H1 (cell line): ENCODE measurements at regions not wholly inside any gene's neighbourhood (a gene's known extent, or its start where the extent isn't known, plus 50 kb on each side); places are given as distances from the start of the nearest gene placed in this dataset.

ENCODE experiments used
- CTCF ChIA-PET: fragments of 300-600 bp; sonication (Branson Sonifier 250); formaldehyde crosslinking; loops from one replicate; lab custom pipeline; 2021; ENCODE audit not compliant: partially characterized antibody; lab: Charles Lee
- POLR2A ChIA-PET: fragments of 300-600 bp; sonication (Branson Sonifier 250); formaldehyde crosslinking; loops from one replicate; lab custom pipeline; 2021; ENCODE audit warnings: inconsistent platforms; ENCODE audit not compliant: partially characterized antibody; lab: Charles Lee
- DNase-seq, 2 experiments: peaks; one replicate each; pipeline versions ENCODE4 v3.0.0 to v3.0.0-alpha.2; 2010 to 2022; ENCODE audit warnings: low spot score in 2 of 2, low read depth in 1 of 2, mixed read lengths in 1 of 2
- FAIRE-seq: peaks from 2 replicates; lab custom pipeline; 2011; peaks lifted over from hg19 to GRCh38; lab: Jason Lieb, UNC
- H2AFZ ChIP-seq: 2 replicates; pipeline ENCODE4 v1.8.1; 2012; ENCODE audit warnings: low read length, inconsistent platforms
- H2AK5ac ChIP-seq: 2 replicates; pipeline ENCODE4 v1.6.1; 2013; ENCODE audit warnings: low read depth, low read length
- H2BK120ac ChIP-seq: replicated peaks from 2 replicates; pipeline ENCODE3; 2013; ENCODE audit warnings: low read depth, low read length, inconsistent platforms
- H2BK12ac ChIP-seq: 2 replicates; pipeline ENCODE4 v1.6.1; 2013; ENCODE audit warnings: low read depth, low read length
- H2BK15ac ChIP-seq: 2 replicates; pipeline ENCODE4 v1.6.1; 2013; ENCODE audit warnings: low read length
- H2BK20ac ChIP-seq: 2 replicates; pipeline ENCODE4 v1.6.1; 2013; ENCODE audit warnings: low read length
- H2BK5ac ChIP-seq: 2 replicates; pipeline ENCODE4 v1.6.1; 2013; ENCODE audit warnings: low read depth, low read length
- H3K14ac ChIP-seq: 2 replicates; pipeline ENCODE4 v1.6.1; 2013; ENCODE audit warnings: inconsistent platforms; ENCODE audit not compliant: insufficient read length
- H3K18ac ChIP-seq: 2 replicates; pipeline ENCODE4 v1.6.1; 2013; ENCODE audit warnings: low read length; ENCODE audit errors: extremely low read depth
- H3K23ac ChIP-seq: 2 replicates; pipeline ENCODE4 v1.6.1; 2013; ENCODE audit warnings: inconsistent platforms; ENCODE audit not compliant: insufficient read length
- H3K23me2 ChIP-seq: 2 replicates; pipeline ENCODE4 v1.6.1; 2013; ENCODE audit warnings: low read depth, low read length
- H3K27ac ChIP-seq: 2 replicates; pipeline ENCODE4 v1.6.1; 2011; ENCODE audit warnings: low read depth, low read length, inconsistent platforms
- H3K27me3 ChIP-seq, 4 experiments: replicated peaks in 1 of 4; 1 replicate in 1 of 4; 2 replicates in 3 of 4; pipeline versions ENCODE4 v1.6.1 to v1.8.1; 2011 to 2013; ENCODE audit warnings: low read length in 3 of 4, mild to moderate bottlenecking in 3 of 4, inconsistent platforms in 2 of 4, mixed read lengths in 2 of 4, moderate library complexity in 1 of 4; ENCODE audit not compliant: control insufficient read depth in 3 of 4, insufficient read depth in 3 of 4; ENCODE audit errors: extremely low read depth in 1 of 4
- H3K36me3 ChIP-seq, 4 experiments: 2 replicates each; pipeline versions ENCODE4 v1.6.1 to v1.8.1; 2011 to 2013; ENCODE audit warnings: mild to moderate bottlenecking in 4 of 4, low read length in 3 of 4, moderate library complexity in 2 of 4, control low read depth in 1 of 4, inconsistent platforms in 1 of 4; ENCODE audit not compliant: insufficient read depth in 4 of 4, control insufficient read depth in 2 of 4
- H3K4ac ChIP-seq: replicated peaks from 2 replicates; pipeline ENCODE3; 2013; ENCODE audit warnings: low read length, low read depth, mixed read lengths, inconsistent platforms; ENCODE audit not compliant: insufficient read length
- H3K4me1 ChIP-seq, 4 experiments: replicated peaks in 1 of 4; 1 replicate in 1 of 4; 2 replicates in 3 of 4; pipeline versions ENCODE4 v1.6.1 to v1.8.1; 2011 to 2013; ENCODE audit warnings: low read length in 3 of 4, inconsistent platforms in 2 of 4, mixed read lengths in 1 of 4; ENCODE audit not compliant: insufficient read depth in 4 of 4, control insufficient read depth in 3 of 4
- H3K4me2 ChIP-seq, 2 experiments: 2 replicates each; pipeline versions ENCODE4 v1.6.1 to v1.8.1; 2011 to 2013; ENCODE audit warnings: low read depth in 2 of 2, low read length in 2 of 2, control low read depth in 1 of 2, inconsistent platforms in 1 of 2, mild to moderate bottlenecking in 1 of 2; ENCODE audit not compliant: insufficient read depth in 1 of 2
- H3K4me3 ChIP-seq, 4 experiments: fragments of 200-600, 300-600 bp in 1 of 4; sonication (generic), shearing (Covaris generic), sonication (Bioruptor Twin) in 1 of 4; 2 replicates each; pipeline versions ENCODE4 v1.5.1 to v1.8.1; 2011 to 2016; ENCODE audit warnings: low read length in 4 of 4, low read depth in 3 of 4, control low read depth in 2 of 4, inconsistent platforms in 2 of 4, mild to moderate bottlenecking in 2 of 4, mixed read lengths in 1 of 4, moderate library complexity in 1 of 4; ENCODE audit not compliant: insufficient read depth in 2 of 4; ENCODE audit errors: extremely low read depth in 1 of 4
- H3K56ac ChIP-seq: replicated peaks from 2 replicates; pipeline ENCODE3; 2013; ENCODE audit warnings: low read depth, mild to moderate bottlenecking, mixed read lengths, low read length, inconsistent platforms; ENCODE audit not compliant: insufficient read length
- H3K79me1 ChIP-seq: 2 replicates; pipeline ENCODE4 v1.6.1; 2013; ENCODE audit warnings: low read depth, low read length, control low read depth
- H3K79me2 ChIP-seq, 2 experiments: 2 replicates each; pipeline versions ENCODE4 v1.6.1 to v1.8.1; 2012 to 2013; ENCODE audit warnings: low read length in 2 of 2, mild to moderate bottlenecking in 2 of 2, inconsistent platforms in 1 of 2; ENCODE audit not compliant: insufficient read depth in 2 of 2, control insufficient read depth in 1 of 2
- H3K9ac ChIP-seq, 4 experiments: replicated peaks in 1 of 4; 1 replicate in 1 of 4; 2 replicates in 3 of 4; pipeline versions ENCODE4 v1.6.1 to v1.8.1; 2011 to 2013; ENCODE audit warnings: low read depth in 3 of 4, low read length in 3 of 4, control low read depth in 2 of 4, mild to moderate bottlenecking in 2 of 4, moderate library complexity in 2 of 4, inconsistent platforms in 1 of 4; ENCODE audit errors: extremely low read depth in 1 of 4
- H3K9me3 ChIP-seq, 2 experiments: 2 replicates each; pipeline versions ENCODE4 v1.6.1 to v1.8.1; 2012 to 2013; ENCODE audit warnings: mild to moderate bottlenecking in 2 of 2, moderate library complexity in 2 of 2, control low read depth in 1 of 2, inconsistent platforms in 1 of 2, low read depth in 1 of 2, low read length in 1 of 2, mixed read lengths in 1 of 2; ENCODE audit not compliant: insufficient read depth in 2 of 2
- H4K20me1 ChIP-seq, 2 experiments: replicated peaks in 1 of 2; 2 replicates each; pipeline versions ENCODE3 to v1.8.1; 2011 to 2013; ENCODE audit warnings: inconsistent platforms in 2 of 2, low read length in 2 of 2, mild to moderate bottlenecking in 1 of 2; ENCODE audit not compliant: insufficient read depth in 2 of 2, control insufficient read depth in 1 of 2
- H4K5ac ChIP-seq: 2 replicates; pipeline ENCODE4 v1.6.1; 2013; ENCODE audit warnings: low read length, low read depth, mixed read lengths, inconsistent platforms; ENCODE audit not compliant: insufficient read length
- H4K8ac ChIP-seq: 2 replicates; pipeline ENCODE4 v1.8.0; 2013; ENCODE audit warnings: mild to moderate bottlenecking, moderate library complexity, low read length, inconsistent platforms; ENCODE audit not compliant: insufficient read depth; ENCODE audit errors: extremely low read depth
- H4K91ac ChIP-seq: replicated peaks from 2 replicates; pipeline ENCODE3; 2013; ENCODE audit warnings: low read length, mixed read lengths, inconsistent platforms; ENCODE audit not compliant: insufficient read length
- ASH2L ChIP-seq: fragments of 200-600, 300-600 bp; sonication (generic); IDR thresholded peaks from one replicate; pipeline ENCODE4 v1.7.1; 2017; ENCODE audit warnings: low read length
- ATF3 ChIP-seq: IDR thresholded peaks from 2 replicates; pipeline ENCODE4 v1.6.1; 2011; ENCODE audit warnings: low read depth, mild to moderate bottlenecking, low read length; ENCODE audit not compliant: insufficient read depth
- EZH2 ChIP-seq: fragments of 200-600 bp; sonication (generic); IDR thresholded peaks from 2 replicates; pipeline ENCODE4 v1.7.1; 2012; ENCODE audit warnings: low read depth, mild to moderate bottlenecking, moderate library complexity, low read length, inconsistent platforms; ENCODE audit not compliant: severe bottlenecking
- HDAC2 ChIP-seq, 2 experiments: fragments of 300-600 bp in 1 of 2; sonication (generic) in 1 of 2; IDR thresholded peaks; 2 replicates each; pipeline ENCODE4 v1.6.1; 2011 to 2012; ENCODE audit warnings: low read depth in 2 of 2, low read length in 2 of 2, mild to moderate bottlenecking in 2 of 2, moderate library complexity in 2 of 2, borderline replicate concordance in 1 of 2, inconsistent platforms in 1 of 2
- PHF8 ChIP-seq: fragments of 200-600 bp; sonication (generic); conservative IDR thresholded peaks from 2 replicates; pipeline ENCODE4 v1.7.1; 2012; ENCODE audit warnings: low read depth, mild to moderate bottlenecking, inconsistent platforms, low read length, moderate library complexity
- RBBP5 ChIP-seq: IDR thresholded peaks from 2 replicates; pipeline ENCODE4 v1.7.1; 2012; ENCODE audit warnings: low read depth, mild to moderate bottlenecking, inconsistent platforms, low read length, moderate library complexity, borderline replicate concordance
- SUZ12 ChIP-seq: fragments of 200-600 bp; sonication (generic); IDR thresholded peaks from 2 replicates; pipeline ENCODE4 v1.6.1; 2012; ENCODE audit warnings: mild to moderate bottlenecking, inconsistent platforms, low read length, moderate library complexity, mixed read lengths
- USF2 ChIP-seq: IDR thresholded peaks from 2 replicates; pipeline ENCODE4 v1.6.1; 2011; ENCODE audit warnings: low read length, improper control_type of control experiment
- WGBS, 2 experiments: shearing (Covaris generic) in 1 of 2; methylation state at CpG; one replicate each; pipeline versions ENCODE4 v1.1.6 to v1.1.7; 2013 to 2015; ENCODE audit warnings: low lambda C conversion rate in 2 of 2, mixed read lengths in 2 of 2, inconsistent platforms in 1 of 2, low coverage in 1 of 2, missing lambda C conversion rate in 1 of 2; ENCODE audit not compliant: insufficient replicate concordance in 2 of 2, insufficient coverage in 1 of 2, insufficient read length in 1 of 2; ENCODE audit errors: extremely low coverage in 1 of 2, missing lambda C conversion rate in 1 of 2; 5-methylcytosine and 5-hydroxymethylcytosine counted together

- H2BK120ac ChIP-seq: no peak overlapping the region
- no peak overlapping the region for H2AK5ac ChIP-seq
- H3K79me1 ChIP-seq: no peaks in the 10 kb centered on the region
- H2AFZ ChIP-seq: peak overlapping the region; percentile 45; the same call in 1 of the 2 replicates
- H3K18ac ChIP-seq: no peak overlapping the region
- H3K27me3 ChIP-seq: no peaks in the 10 kb centered on the region
- H2BK5ac ChIP-seq: no peak overlapping the region; the same call in 1 of the 2 replicates
- H3K14ac ChIP-seq: no peak overlapping the region
- H4K20me1 ChIP-seq: no peaks in the 10 kb centered on the region
- peak overlapping the region; percentile 36 to 39; a peak in 3 of 4 replicates for H3K4me2 ChIP-seq
- H3K9ac ChIP-seq: no peak overlapping the region
- no peak overlapping the region for H4K8ac ChIP-seq
- H3K27ac ChIP-seq: no peak overlapping the region
- no peaks in the 10 kb centered on the region; a peak in 1 of 4 replicates for H3K9me3 ChIP-seq
- H3K79me2 ChIP-seq: no peaks in the 10 kb centered on the region
- H3K4ac ChIP-seq: no peak overlapping the region
- no peak overlapping the region for H2BK15ac ChIP-seq
- H4K5ac ChIP-seq: no peak overlapping the region
- H4K91ac ChIP-seq: no peak overlapping the region
- H3K23me2 ChIP-seq: no peaks in the 10 kb centered on the region
- no peak overlapping the region; the same call in 1 of the 2 replicates for H2BK20ac ChIP-seq
- no peak for DNase-seq
- ChIA-PET POLR2A (interaction anchor here (1.1 kb wide), 1 partner anchor 12 kb away, joined by 3 read pairs; no protein-coding TSS in a partner anchor), CTCF (interaction anchor here (0.9 to 1.9 kb wide), 6 partner anchors 12 to 217 kb away, joined by 3 to 5 read pairs (median 3); no protein-coding TSS in a partner anchor)
- FAIRE-seq: no peak
- H3K23ac ChIP-seq: no peak overlapping the region
- WGBS, 2 experiments: 34% methylated on average over 3 of the region's 3 CpGs; no CpG with 5 or more reads in 1 of the 2 experiments
- H2BK12ac ChIP-seq: no peak overlapping the region
- no peak overlapping the region for H3K56ac ChIP-seq
- peak overlapping the region in 3 of 4 experiments; percentile 11 to 29 (median 19); a peak in 3 of 8 replicates for H3K4me3 ChIP-seq
- TF ChIP-seq PHF8: no peak
- TF ChIP-seq USF2: no peak
- TF ChIP-seq ATF3: no peak
- no peak for TF ChIP-seq RBBP5
- no peak for TF ChIP-seq HDAC2 (IDR thresholded peaks at IDR 0.05; ENCODE audit: borderline replicate concordance in 1 of 2, low read depth in 2 of 2, low read length in 2 of 2)
- TF ChIP-seq SUZ12: no peak
- no peak for TF ChIP-seq ASH2L
- no peak for TF ChIP-seq EZH2
- TF ChIP-seq, all 59 proteins: peak for 0
- Histone ChIP-seq H3K36me3 (no peaks in the 10 kb centered on the region), H3K4me1 (peaks cover 4 to 11% (median 6%) of the 10 kb centered on the region in 4 experiments; a peak in 6 of 7 replicates)
Measured at GRCh38 chr18:57220480-57220879, 73.6 kb downstream of the BOD1L2 start.
